Left renal pelvis (tissue), 4 donors: ENCODE measurements at regions not wholly inside any gene's neighbourhood (a gene's known extent, or its start where the extent isn't known, plus 50 kb on each side); places are given as distances from the start of the nearest gene placed in this dataset.

Experiments
- DNase-seq, 4 donors: peaks; one replicate each; pipeline ENCODE4 v3.0.0-alpha.2; 2013; ENCODE audit warnings: low read depth in 4 of 4, low spot score in 3 of 4

- DNase-seq, result no peak
These were observed 89.2 kb upstream of the MYCN start for GRCh38 chr2:15851076-15851693.

- no peak for DNase-seq
These were observed 87.5 kb upstream of the MYCN start for GRCh38 chr2:15852811-15853210.

GRCh38 chr2:15853903-15854302 lies 86.4 kb upstream of the MYCN start:
- no peak for DNase-seq

GRCh38 chr2:15855766-15856260 lies 84.5 kb upstream of the MYCN start:
- DNase-seq, result no peak

GRCh38 chr2:15856318-15856717 lies 84.0 kb upstream of the MYCN start:
- DNase-seq, result no peak

GRCh38 chr2:15858466-15858865 lies 81.9 kb upstream of the MYCN start:
- no peak for DNase-seq

GRCh38 chr2:15860051-15860663 lies 80.2 kb upstream of the MYCN start:
- no peak for DNase-seq

GRCh38 chr2:15860760-15861159 lies 79.6 kb upstream of the MYCN start:
- no peak for DNase-seq

- DNase-seq, result no peak
These were observed 79.1 kb upstream of the MYCN start for GRCh38 chr2:15861172-15861822.

GRCh38 chr2:15861898-15862297 lies 78.5 kb upstream of the MYCN start:
- DNase-seq, result no peak

GRCh38 chr2:15863089-15863488 lies 77.3 kb upstream of the MYCN start:
- no peak for DNase-seq

- no peak for DNase-seq
These were observed 76.7 kb upstream of the MYCN start for GRCh38 chr2:15863494-15864175.

- DNase-seq, result no peak
These were observed 76.1 kb upstream of the MYCN start for GRCh38 chr2:15864176-15864769.

GRCh38 chr2:15865923-15866322 lies 74.4 kb upstream of the MYCN start:
- no peak for DNase-seq

- DNase-seq, result no peak
These were observed 73.7 kb upstream of the MYCN start for GRCh38 chr2:15866563-15867193.

- no peak for DNase-seq
These were observed 72.9 kb upstream of the MYCN start for GRCh38 chr2:15867194-15868171.

GRCh38 chr2:15868186-15868585 lies 72.2 kb upstream of the MYCN start:
- DNase-seq, result no peak

- DNase-seq, result no peak
These were observed 71.6 kb upstream of the MYCN start for GRCh38 chr2:15868704-15869103.

- no peak for DNase-seq
These were observed 71.0 kb upstream of the MYCN start for GRCh38 chr2:15869396-15869795.
